Lower leg skin (tissue), 3 donors: ENCODE measurements at regions not wholly inside any gene's neighbourhood (a gene's known extent, or its start where the extent isn't known, plus 50 kb on each side); places are given as distances from the start of the nearest gene placed in this dataset.

Experiments used
- POLR2A ChIP-seq, 2 donors: fragments of 450-650 bp; IDR thresholded peaks; one replicate each; pipeline ENCODE4 v1.6.1; 2016 to 2017; ENCODE audit warnings: antibody characterized with exemption in 2 of 2, mild to moderate bottlenecking in 1 of 2, moderate library complexity in 1 of 2
- TF ChIP-seq, protein P1 (sequence below), 3 donors: fragments of 450-650 bp; IDR thresholded peaks; one replicate each; pipeline ENCODE4 v1.5.1; 2016; ENCODE audit warnings: antibody characterized with exemption in 3 of 3, mild to moderate bottlenecking in 3 of 3, moderate library complexity in 2 of 3

GRCh38 chr10:63068246-63068645 is 64.9 kb upstream of the NRBF2 start:
- TF ChIP-seq, protein P1, sequence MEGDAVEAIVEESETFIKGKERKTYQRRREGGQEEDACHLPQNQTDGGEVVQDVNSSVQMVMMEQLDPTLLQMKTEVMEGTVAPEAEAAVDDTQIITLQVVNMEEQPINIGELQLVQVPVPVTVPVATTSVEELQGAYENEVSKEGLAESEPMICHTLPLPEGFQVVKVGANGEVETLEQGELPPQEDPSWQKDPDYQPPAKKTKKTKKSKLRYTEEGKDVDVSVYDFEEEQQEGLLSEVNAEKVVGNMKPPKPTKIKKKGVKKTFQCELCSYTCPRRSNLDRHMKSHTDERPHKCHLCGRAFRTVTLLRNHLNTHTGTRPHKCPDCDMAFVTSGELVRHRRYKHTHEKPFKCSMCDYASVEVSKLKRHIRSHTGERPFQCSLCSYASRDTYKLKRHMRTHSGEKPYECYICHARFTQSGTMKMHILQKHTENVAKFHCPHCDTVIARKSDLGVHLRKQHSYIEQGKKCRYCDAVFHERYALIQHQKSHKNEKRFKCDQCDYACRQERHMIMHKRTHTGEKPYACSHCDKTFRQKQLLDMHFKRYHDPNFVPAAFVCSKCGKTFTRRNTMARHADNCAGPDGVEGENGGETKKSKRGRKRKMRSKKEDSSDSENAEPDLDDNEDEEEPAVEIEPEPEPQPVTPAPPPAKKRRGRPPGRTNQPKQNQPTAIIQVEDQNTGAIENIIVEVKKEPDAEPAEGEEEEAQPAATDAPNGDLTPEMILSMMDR (IDR thresholded peaks at IDR 0.05): no peak
- TF ChIP-seq POLR2A (IDR thresholded peaks at IDR 0.05): no peak
